ENCODE measurements at regions not wholly inside any gene's neighbourhood (a gene's known extent, or its start where the extent isn't known, plus 50 kb on each side); places are given as distances from the start of the nearest gene placed in this dataset.

- no peak for TF ChIP-seq EZH2 (IDR thresholded peaks at IDR 0.05; ENCODE audit: low read length)
- no peak for TF ChIP-seq CTCF (optimal IDR thresholded peaks at IDR 0.05 in 1 of 3, IDR thresholded peaks at IDR 0.05 in 1 of 3, conservative IDR thresholded peaks at IDR 0.05 in 1 of 3; ENCODE audit: extremely low read depth in 1 of 3, insufficient read depth in 2 of 3, low read length in 3 of 3)
These were observed 1173.0 kb upstream of the CNTN5 start for GRCh38 chr11:97847730-97848129.
